Activated CD4-positive, alpha-beta T cell treated with anti-CD3 and anti-CD28 coated beads for 4 hours (primary cell): ENCODE measurements at regions not wholly inside any gene's neighbourhood (a gene's known extent, or its start where the extent isn't known, plus 50 kb on each side); places are given as distances from the start of the nearest gene placed in this dataset.

Source experiments
- DNase-seq, 2 donors: peaks; one replicate each; pipeline ENCODE4 v3.0.0-alpha.2; 2020

DNA sequence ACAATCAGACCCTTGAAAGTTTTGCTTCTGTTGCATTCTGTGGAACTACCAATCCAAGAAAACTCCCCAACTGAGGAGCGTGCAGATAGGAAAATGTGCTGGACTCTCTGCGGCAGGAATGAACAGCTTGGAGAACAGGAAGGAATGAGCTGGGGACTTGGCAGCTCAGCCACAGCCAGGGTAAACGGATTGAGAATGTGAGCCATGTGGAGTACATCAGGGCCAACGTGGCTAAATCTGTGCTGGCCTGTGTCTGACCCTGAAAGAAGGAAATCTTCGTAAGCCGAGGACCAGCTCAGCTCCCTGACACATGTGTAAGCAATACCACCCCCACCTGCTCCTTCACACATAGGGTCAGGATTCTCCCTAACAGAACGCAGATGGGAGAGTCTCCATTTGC is 1023.7 kb downstream of the BCL11A start:
- no peak for DNase-seq

DNA sequence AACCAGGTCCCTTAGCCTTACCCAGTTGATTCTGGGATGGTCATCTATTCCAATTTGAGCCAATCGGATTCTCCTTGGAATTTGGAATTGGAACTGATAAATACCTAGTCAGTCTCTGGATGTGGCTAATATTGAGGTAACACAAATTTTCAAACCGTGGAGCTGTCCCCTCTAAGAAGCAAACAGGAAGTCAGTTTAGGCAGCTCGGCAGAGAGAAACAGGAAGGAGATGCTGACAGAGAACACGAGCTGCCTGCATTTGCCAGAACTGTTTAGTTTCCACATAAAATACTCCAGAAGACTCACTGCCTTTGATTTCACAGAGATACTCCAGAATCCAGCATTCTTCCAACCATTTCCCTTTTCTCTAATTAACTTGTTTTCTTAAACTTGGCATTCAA is 1024.9 kb downstream of the BCL11A start:
- no peak for DNase-seq

DNA sequence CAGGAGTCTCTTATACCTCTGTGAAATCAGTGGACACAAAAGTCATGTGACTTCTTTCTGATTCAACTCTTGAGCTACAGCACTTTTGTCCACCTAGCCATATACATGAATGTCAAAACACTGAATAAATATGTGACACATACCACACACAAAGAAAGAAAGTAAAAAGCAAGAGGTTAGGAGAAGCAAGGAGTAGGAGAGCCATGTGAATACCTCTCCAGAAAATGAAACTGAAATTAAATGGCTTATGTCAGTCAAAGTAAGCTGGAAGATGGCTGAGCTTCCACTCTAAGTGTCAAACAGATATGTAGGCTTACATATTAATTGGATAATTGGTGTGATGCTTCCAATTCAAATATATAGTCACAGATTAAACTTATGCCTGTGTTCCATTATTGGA is 1050.5 kb downstream of the BCL11A start:
- DNase-seq, result no peak

DNA sequence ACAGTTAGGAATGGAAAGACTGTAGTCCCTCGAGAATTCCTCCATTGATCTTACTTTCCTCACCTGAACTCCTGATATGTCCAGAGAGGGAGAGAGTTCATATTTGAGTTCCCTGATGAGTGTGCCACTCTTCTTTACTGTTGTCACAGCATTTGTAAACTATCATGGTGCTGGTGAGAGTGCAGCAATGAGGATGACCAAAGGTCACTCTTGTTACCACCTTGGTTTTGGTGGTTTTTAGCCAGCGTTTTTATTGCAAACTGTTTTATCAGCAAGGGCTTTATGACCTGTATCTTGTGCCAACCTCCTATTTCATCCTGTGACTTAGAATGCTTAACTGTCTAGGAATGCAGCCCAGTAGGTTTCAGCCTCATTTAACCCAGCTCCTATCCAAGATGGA is 1062.5 kb downstream of the BCL11A start:
- DNase-seq, result no peak

DNA sequence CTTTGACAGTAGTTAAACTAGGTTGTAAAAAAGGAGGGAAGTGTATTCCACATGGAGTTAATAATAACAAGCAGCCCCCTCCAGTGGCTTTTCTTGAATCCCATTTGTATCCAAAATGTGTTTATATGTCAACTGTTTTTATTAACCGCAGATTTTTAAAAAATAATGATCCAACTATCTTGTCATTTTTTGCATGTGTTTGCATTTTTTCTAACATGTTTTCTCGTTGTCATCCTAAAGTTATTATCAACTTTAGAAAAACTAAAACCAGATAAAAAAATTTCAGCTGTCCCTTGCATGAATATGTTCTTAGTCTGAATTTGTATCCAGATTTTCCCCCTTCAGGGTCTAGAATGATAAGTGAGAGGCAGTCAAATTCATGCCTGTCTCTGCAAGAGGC is 1063.3 kb downstream of the BCL11A start:
- no peak for DNase-seq

DNA sequence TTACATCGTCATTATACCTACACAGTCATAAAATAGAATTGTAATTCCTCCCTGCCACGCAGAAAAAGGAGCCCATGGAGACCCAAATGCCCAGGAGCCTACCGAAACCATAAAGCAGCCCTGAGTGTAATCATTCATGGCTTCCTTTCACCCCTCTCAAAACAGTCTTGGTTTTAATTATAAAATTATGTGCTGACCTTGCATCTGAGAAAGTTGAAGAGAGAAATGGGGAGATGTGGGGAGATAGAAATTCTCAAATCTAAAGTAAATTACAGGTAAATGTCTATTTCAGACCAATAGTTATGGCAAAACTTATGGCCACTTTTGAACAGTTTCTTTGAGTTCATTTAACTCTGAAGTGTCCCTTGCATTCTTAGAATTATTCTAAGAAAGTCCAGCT is 1068.8 kb downstream of the BCL11A start:
- DNase-seq, result no peak

DNA sequence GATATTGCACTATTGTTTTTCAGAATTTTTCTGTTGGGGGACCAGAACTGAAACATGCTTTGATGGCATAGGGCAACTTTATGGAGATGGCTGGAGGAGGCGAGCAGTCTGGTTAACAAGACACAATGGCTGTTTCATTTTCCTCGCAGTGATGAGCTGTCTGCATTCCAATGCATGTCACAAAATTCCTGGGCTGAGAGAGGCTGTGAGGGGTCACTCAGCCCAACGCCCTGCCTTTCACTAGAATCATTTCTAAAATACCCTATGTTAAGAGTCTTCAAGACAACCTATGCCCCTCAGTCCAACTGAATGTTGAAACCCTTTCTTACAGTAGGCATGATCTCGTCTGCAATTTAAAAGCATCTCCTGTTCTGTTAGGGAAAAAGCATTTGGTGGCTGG is 1090.0 kb downstream of the BCL11A start:
- DNase-seq, result no peak

DNA sequence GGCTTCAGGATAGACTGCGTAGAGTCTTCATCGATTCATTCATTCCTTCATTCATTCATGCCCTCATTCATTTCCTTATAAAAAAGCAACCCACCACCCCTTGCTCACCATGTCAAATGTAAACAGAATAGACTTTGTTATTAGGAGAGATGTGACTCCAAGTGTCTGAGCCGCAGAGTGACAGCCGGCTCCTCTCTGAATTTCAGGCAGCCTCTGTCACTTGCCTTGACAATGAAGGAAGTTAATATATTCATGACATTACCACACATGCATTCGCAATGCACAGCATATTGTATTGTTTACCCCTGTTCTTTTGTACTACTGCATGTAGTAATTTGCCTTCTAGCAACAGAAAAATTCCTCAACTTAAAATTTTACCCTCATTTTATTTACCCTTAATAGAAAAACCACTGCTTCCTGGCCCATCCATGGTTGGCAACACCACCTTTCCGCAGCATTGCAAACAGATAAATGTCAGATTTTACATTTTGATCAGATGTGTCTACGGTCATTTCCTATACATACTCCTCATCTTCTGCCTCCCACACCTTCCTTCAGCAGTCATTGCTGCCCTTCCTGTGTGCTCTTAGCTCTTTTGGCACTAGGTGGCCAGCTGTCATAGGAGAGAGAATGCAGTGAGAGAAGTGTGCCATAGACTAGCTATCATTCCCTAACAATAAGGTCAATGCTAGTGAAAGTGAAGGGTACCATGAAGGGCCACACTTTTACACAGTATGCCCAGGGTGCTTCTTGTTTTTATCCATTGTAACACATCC is 1090.8 kb downstream of the BCL11A start:
- DNase-seq, result no peak

DNA sequence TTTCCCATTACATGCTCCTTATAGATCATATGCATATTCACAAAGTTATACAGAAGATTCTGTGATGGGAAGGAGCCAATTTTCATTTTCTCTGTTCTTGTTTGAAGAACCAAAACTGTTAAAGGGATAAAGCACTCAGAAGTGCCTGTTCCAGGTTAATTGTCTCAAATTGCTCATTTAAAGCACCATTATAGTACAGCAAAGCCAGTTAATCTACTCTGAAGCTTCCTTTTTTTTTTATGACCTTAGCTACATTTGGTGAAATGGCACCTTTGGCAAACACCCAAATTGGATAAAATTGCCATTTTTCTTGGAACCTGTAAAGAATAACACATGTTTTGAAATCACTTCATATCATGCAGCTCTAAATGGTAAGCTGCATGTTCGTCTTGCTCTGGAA is 1092.3 kb downstream of the BCL11A start:
- no peak for DNase-seq

DNA sequence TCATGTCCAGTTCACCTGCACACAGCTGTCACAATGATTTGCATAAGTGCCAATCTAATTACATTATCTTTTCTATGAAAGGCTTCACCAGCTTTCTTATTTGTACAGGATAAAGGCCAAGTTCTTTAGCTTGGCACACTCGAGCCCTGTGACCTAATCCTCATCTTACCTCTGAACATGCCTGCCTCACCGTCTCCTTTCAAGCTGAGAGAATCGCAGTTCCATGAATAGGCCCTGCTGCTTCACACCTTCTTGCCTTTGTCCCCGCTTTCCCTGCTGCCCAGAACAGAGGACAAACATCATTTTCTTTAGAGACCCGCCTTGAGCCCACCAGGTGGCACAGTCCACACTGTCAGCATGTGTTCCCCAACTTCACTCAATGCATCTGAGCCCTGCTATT is 1094.7 kb downstream of the BCL11A start:
- no peak for DNase-seq

DNA sequence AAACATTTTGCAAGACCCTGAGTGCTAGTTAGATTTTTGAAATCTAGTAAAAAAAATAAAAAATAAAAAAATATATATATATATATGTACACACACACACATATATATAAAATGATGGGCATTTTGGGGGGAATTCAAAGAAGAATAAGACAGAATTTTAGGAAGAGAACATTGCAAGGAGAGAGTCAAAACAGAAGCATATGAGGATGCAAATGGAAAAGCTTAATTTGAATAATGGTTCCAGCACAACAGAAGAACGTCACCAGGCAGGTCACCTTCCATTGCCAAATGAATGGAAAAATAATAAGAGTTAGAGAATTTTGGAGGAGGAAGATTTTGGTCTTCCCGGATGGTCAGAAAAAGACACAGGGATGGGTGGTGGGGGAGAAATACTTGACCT is 1097.2 kb downstream of the BCL11A start:
- DNase-seq, result no peak

DNA sequence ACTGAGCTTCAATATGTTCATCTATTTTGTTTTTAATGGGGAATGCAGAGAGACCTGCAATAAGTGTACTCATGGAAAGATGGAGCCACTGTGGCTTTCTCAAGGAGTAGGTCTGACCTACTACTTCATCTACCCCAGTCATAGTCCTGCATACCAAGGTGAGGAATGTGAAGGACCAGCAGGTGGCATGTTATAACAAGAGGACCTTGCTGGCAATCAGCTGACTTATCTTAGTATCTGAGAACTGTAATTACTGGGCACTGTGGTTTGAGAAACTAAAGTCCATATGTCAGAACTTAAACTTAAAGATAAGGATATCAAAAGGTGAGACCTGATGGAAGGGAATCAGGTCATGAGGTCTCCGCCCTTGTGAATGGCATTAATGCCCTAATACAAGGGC is 1104.2 kb downstream of the BCL11A start:
- no peak for DNase-seq

DNA sequence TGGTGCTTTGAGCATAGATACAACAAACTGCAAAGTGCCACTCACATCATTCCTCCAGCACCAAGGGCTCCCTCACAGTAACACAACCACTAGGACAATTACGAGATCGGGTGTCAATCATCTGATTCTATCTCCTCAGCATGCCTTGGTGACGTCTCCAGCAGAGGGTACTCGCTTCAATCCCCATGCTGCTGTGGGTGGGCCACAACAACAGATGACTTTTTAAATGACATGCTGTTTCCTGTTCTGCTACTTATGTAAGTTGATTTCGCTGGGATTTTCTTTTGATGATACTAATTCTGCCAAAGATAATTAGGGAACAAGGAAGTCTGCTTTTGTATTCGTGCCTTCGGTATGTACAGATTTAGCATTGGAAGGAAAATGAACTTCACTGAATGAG is 1113.0 kb downstream of the BCL11A start:
- DNase-seq, result no peak

DNA sequence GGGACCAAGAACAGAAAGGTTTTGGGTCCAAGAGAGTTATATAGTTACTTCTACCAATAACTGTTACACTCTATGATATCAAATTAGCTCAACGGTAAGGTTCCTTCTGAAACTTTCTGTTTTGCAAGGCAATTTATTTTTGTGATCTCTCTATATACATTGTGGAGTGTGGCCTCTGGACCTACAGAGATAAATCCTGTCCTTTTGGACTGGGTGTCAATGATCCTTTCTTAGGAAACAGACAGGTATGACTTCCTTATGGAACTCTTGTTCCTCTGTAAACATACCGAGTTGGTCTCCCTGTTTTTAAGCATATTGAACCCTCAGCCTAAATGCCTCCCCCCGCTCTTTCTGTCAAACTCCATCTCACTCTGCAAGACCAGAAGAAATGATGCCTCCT is 1117.8 kb downstream of the BCL11A start:
- DNase-seq, result no peak

DNA sequence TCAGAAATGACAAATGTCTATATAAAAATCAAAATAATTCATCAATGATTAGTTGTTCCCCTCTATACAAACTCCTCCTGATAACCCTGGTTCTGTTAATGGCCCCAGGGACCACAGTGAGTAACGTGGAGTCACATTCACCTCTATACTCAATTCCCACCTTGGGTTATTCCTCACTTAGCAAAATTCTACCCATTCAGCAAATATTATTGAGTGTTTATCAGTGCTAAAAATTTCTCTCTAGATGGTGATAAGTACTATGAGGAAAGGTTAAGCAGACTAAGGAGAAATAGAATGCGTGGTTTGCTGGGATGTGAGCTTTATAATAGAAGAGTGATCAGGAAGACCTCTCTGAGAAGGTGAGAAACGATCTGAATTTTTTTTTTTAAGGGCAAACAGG is 1124.5 kb downstream of the BCL11A start:
- no peak for DNase-seq

DNA sequence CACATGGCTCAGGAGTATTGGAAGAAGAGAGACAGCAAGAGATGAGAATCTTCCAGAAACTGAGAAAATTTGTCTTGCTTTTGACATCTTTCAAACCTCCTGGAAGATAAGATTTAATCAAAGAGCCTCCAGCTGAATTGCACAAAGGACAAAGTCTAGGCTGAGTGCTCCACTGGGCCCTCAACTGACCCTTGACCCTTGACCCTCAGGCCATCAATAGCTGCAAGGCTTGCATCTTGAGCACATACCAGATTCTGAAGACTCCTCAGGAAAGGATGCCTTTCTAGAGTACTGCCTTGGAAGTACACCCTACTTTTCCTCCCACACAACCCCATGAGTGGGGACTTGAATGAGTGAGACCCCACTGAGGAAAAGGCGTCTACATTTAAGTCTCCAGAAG is 1125.5 kb downstream of the BCL11A start:
- no peak for DNase-seq

DNA sequence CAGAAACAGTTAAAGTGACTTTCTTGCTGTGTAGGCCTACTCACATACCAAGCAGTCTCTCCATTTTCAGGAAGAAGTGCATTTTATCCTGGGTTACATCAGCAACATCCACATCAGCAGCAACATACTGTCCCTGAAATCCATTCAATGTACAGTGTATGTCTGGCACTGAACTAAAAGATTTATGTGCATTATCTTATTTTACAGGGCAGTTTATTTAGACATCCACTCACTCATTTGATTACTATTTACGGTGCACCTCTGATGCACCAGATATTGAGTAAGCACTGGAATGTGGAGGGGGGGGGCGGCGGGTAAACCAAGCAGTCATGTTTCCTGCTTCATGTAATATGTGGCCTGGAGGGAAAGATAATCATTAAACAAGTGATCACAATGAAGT is 1128.2 kb downstream of the BCL11A start:
- no peak for DNase-seq

DNA sequence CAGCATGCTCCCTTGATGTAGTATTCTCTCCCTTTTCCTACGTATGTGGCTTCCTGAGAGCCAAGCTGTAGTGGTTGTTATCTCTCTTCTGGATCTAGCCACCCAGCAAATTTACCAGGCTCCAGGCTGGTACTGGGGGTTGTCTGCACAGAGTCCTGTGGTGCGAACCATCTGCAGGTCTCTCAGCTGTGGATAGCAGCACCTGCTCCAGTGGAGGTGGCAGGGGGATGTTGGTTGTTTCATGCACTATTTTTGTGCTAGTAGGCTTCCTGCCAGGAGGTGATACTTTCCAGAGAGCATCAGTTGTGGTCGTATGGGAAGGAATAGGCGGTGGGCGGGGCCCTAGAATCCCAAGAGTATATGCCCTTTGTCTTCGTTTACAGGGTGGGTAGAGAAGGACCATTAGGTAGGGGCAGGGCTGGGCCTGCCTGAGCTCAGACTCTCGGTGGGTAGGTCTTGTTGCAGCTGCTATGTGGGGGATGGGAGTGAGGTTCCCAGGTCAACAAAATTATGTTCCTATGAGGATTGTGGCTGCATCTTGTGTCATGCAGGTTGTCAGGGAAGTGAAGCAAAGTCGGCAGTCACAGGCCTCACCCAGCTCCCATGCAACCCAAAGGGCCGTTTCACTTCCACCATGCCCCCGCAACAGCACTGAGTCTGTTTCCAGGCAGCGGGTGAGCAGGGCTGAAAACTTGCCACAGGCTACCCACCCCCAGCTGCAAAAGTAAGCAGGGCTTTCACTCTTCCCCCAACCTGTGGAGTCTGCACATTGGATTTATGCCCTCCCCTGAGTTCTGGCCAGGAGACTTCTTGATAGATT is 1139.5 kb downstream of the BCL11A start:
- DNase-seq, result no peak

DNA sequence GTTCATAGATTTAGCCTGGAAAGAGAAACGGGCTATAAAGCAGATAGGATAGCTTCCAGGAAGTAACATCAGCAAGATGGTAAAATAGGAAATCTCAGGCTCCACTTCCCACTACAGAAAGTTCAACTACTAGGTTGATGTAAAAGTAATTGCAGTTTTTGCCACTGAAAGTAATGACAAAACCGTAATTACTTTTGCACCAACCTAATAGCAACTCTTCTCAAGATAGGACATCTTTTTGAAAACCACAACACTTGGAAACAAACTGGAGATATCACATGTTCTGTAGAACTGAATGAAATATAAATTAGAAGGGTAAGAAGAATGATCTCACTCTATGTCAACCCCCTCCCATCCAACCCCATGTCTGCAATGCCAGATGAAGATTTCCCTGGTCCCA is 1154.3 kb downstream of the BCL11A start:
- no peak for DNase-seq

DNA sequence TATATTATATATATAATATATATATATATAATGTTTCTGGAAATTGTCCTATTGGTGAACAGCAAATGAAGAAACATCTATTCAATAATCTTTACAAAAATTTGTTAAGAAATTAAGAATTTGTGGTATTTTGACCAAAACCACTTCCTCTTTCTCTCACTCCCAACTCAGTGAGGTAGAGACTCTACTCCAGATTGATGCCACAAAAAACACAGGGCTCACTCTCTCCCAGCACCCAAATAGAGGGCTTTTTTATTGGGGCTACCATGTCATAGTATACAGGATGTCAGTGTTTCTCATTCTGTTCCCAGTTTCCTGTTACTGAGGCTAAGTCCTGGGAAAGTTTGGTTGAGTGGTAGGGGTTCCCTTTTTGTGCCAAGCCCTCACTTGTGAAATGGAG is 1155.4 kb downstream of the BCL11A start:
- no peak for DNase-seq

DNA sequence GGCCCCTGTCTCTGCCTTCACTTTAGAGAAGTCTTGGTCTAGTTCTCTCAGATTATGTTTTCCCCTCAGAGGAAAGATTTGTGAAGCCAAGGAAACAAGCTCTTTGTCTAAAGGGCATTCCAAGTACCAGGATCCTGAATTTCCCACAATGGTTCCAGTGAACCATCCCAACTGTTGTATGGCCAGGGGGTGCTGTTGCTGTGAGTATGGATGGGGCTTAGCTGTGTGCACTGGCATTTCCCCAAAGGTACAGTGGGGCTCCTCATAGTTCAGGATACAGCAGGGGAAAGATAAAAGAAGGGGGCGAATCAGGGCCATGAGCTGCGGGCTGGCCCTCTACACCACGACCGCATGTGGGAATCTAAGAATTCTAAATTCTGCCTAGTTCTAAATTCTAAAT is 1154.0 kb upstream of the FANCL start:
- DNase-seq, result no peak

DNA sequence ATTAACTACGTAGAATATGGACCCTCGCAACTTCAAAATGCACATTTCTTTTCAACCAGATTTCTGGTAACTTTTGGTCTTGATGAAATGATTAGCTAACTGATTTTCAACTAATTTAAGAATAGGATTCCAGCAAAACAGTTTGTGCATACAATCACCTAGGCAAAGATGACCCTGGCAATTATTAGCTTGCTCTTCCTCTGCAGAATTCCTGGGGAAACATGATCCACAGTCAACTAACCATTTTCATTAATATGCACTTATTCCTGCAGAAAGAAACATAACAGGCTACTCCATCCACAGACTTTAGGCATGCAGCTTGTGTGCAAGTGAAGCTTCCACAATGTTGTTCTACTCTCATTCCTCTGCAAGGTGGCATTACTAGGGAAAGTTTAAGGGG is 1150.8 kb upstream of the FANCL start:
- no peak for DNase-seq

DNA sequence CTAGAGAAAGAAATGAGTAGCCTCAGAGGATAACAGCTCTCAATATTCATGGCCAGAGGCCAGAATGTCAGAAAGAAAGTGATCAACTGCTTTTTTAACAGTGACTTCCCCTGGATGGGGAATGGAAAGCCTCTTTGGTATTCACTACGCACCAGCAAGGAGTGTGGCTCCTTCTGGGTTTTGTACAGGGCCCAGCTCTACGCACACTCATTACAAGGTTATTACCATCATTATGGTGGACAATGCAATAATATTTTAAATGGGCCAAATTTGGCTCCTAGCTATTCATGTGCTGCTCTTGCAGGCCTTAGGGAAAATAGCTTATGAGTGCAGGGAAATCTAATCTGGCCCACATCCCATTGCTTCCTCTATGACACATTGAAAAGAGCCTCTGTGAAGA is 1149.5 kb upstream of the FANCL start:
- no peak for DNase-seq

DNA sequence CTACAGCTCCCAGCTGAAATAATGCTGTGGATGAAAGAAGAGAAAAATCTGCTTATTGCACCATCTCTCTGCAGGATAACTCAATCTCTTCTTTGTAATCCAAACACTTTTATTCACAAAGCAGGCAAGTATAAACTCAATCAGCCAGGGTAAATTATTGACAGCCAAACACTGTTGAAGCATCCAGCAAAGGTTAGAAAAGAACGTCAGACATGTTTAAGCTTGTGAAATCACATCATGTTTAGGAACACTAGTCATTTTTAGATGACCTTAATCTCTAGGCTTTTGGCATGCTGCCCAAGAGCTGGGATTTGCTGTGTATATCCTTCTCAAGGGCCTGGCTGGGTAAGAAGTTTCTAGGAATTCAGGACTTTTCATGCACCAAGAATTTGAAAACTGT is 1148.1 kb upstream of the FANCL start:
- DNase-seq, result no peak

DNA sequence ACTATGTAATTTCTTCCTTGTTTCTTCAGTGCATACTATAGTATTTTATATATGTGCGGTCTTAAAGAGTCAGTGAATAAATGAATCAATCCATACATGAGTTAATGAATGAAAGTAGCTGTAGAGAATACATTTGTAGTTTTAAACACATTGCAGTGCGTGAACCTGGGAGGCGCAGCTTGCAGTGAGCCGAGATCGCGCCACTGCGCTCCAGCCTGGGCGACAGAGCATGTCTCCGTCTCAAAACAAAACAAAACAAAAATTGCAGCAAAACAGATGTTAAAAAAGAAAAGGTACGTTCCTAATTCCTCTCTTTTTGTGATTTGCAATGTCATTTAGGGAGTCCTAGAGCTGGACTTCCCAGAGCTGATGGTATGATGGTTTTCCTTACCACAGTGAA is 1144.8 kb upstream of the FANCL start:
- no peak for DNase-seq
